Neural cell (in vitro differentiated cells): ENCODE measurements at regions not wholly inside any gene's neighbourhood (a gene's known extent, or its start where the extent isn't known, plus 50 kb on each side); places are given as distances from the start of the nearest gene placed in this dataset.

Experiments used
- EZH2 ChIP-seq: fragments of 200-600, 300-800 bp; shearing (Covaris generic), sonication (generic); IDR thresholded peaks from 2 replicates; pipeline ENCODE4 v1.6.1; 2014; ENCODE audit warnings: antibody characterized with exemption, low read length, borderline replicate concordance, mild to moderate bottlenecking; ENCODE audit not compliant: insufficient read depth, poor library complexity, severe bottlenecking
- TF ChIP-seq, protein P1 (sequence below): fragments of 450-650 bp; IDR thresholded peaks from 2 replicates; pipeline ENCODE4 v1.5.1; 2014; ENCODE audit warnings: antibody characterized with exemption, mild to moderate bottlenecking, moderate library complexity; ENCODE audit not compliant: poor library complexity, severe bottlenecking
- TF ChIP-seq, protein P2 (sequence below): IDR thresholded peaks from 2 replicates; pipeline ENCODE4 v1.6.1; 2012; ENCODE audit warnings: borderline replicate concordance

DNA sequence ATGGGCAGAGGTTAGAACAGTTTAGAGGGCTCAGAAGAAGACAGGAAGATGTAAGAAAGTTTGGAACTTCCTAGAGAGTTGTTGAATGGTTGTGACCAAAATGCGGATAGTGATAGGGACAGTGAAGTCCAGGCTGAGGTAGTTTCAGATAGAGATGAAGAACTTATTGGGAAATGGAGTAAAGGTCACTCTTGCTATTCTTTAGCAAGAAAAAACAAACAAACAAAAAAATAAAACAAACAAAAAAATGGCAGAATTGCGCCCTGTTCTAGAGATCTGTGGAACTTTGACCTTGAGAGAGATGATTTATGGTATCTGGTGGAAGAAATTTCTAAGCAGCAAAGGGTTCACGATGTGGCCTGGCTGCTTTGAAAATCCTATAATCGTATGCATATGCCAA lies 185.1 kb upstream of the SFRP2 start:
- TF ChIP-seq, protein P1, sequence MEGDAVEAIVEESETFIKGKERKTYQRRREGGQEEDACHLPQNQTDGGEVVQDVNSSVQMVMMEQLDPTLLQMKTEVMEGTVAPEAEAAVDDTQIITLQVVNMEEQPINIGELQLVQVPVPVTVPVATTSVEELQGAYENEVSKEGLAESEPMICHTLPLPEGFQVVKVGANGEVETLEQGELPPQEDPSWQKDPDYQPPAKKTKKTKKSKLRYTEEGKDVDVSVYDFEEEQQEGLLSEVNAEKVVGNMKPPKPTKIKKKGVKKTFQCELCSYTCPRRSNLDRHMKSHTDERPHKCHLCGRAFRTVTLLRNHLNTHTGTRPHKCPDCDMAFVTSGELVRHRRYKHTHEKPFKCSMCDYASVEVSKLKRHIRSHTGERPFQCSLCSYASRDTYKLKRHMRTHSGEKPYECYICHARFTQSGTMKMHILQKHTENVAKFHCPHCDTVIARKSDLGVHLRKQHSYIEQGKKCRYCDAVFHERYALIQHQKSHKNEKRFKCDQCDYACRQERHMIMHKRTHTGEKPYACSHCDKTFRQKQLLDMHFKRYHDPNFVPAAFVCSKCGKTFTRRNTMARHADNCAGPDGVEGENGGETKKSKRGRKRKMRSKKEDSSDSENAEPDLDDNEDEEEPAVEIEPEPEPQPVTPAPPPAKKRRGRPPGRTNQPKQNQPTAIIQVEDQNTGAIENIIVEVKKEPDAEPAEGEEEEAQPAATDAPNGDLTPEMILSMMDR, result no peak
- TF ChIP-seq, protein P2, sequence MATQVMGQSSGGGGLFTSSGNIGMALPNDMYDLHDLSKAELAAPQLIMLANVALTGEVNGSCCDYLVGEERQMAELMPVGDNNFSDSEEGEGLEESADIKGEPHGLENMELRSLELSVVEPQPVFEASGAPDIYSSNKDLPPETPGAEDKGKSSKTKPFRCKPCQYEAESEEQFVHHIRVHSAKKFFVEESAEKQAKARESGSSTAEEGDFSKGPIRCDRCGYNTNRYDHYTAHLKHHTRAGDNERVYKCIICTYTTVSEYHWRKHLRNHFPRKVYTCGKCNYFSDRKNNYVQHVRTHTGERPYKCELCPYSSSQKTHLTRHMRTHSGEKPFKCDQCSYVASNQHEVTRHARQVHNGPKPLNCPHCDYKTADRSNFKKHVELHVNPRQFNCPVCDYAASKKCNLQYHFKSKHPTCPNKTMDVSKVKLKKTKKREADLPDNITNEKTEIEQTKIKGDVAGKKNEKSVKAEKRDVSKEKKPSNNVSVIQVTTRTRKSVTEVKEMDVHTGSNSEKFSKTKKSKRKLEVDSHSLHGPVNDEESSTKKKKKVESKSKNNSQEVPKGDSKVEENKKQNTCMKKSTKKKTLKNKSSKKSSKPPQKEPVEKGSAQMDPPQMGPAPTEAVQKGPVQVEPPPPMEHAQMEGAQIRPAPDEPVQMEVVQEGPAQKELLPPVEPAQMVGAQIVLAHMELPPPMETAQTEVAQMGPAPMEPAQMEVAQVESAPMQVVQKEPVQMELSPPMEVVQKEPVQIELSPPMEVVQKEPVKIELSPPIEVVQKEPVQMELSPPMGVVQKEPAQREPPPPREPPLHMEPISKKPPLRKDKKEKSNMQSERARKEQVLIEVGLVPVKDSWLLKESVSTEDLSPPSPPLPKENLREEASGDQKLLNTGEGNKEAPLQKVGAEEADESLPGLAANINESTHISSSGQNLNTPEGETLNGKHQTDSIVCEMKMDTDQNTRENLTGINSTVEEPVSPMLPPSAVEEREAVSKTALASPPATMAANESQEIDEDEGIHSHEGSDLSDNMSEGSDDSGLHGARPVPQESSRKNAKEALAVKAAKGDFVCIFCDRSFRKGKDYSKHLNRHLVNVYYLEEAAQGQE, result no peak
- no peak for TF ChIP-seq EZH2
